ENCODE measurements at regions not wholly inside any gene's neighbourhood (a gene's known extent, or its start where the extent isn't known, plus 50 kb on each side); places are given as distances from the start of the nearest gene placed in this dataset.
A peak's percentile ranks its signal among the peaks of the same experiment; 100 is the strongest.

DNA sequence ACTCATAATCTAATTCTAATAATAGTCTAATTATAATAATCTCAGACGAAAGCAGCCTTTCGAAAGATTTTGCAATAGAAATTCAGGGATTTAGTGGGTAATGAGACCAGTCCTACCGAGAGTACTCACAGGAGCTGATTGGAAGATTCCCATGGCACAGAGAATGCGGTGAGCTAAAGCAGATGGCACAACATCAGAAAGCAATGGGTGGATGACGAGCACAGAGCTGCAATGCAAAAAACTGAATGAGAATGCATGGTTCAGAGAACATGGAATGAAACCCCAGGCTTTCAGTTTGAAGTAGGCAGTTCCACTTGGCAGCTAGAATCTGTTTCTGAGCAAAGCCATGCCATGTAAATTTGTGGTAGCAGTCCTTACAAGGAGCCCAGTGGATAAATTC lies 78.2 kb upstream of the SPINK5 start:
- intact Hi-C loops (cut with DNase I), result no loop called here
- 51% methylated on average over 5 of the region's 5 CpGs for WGBS (ENCODE audit: insufficient coverage, low coverage, low lambda C conversion rate, missing lambda C conversion rate)

GRCh38 chr5:147983742-147984141 lies 77.4 kb upstream of the C5orf46 start:
- WGBS (ENCODE audit: insufficient coverage, low coverage, low lambda C conversion rate, missing lambda C conversion rate), result 75% methylated on average over 1 of the region's 1 CpG
- no peak for ATAC-seq
- TF ChIP-seq, protein P1, sequence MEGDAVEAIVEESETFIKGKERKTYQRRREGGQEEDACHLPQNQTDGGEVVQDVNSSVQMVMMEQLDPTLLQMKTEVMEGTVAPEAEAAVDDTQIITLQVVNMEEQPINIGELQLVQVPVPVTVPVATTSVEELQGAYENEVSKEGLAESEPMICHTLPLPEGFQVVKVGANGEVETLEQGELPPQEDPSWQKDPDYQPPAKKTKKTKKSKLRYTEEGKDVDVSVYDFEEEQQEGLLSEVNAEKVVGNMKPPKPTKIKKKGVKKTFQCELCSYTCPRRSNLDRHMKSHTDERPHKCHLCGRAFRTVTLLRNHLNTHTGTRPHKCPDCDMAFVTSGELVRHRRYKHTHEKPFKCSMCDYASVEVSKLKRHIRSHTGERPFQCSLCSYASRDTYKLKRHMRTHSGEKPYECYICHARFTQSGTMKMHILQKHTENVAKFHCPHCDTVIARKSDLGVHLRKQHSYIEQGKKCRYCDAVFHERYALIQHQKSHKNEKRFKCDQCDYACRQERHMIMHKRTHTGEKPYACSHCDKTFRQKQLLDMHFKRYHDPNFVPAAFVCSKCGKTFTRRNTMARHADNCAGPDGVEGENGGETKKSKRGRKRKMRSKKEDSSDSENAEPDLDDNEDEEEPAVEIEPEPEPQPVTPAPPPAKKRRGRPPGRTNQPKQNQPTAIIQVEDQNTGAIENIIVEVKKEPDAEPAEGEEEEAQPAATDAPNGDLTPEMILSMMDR (IDR thresholded peaks at IDR 0.05), result no peak
- no peak for TF ChIP-seq POLR2A (IDR thresholded peaks at IDR 0.05)

More for the DNA sequence above, 78.2 kb upstream of the SPINK5 start:
- Histone ChIP-seq H3K9me3 (no peaks in the 10 kb centered on the region), H3K27ac (peak overlapping the region in 1 of 3 donors; percentile 7), H3K36me3 (no peaks in the 10 kb centered on the region), H3K4me1 (peaks cover 0 to 16% (median 0%) of the 10 kb centered on the region in 4 donors), H3K4me3 (no peak overlapping the region), H3K27me3 (no peaks in the 10 kb centered on the region)
- ATAC-seq, result peak; percentile 48 to 68 (median 64)
- no peak for DNase-seq
- TF ChIP-seq, protein P1 (IDR thresholded peaks at IDR 0.05), result no peak
- TF ChIP-seq POLR2A (IDR thresholded peaks at IDR 0.05), result no peak

DNA sequence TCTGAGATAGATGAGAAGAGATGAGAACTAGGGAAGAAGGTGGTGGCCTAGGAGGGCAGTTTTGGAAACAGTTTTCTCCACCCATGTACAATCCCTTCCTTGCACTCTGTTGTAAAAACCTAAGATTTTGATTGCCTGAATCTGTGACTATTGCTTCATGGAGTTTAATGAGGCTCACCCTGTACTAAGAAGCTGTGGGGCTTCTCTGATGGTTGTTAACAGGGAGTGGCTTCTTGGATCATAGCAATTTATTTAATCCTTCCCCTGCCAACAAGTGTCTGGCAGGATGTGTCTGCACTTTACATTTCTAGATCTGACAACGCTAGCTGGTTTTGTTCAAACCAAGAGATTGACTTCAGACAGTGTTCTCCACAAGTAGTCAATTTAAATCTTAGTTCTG lies 74.7 kb upstream of the C5orf46 start:
- intact Hi-C loops (cut with DNase I), result no loop called here
- Histone ChIP-seq H3K27me3 (no peaks in the 10 kb centered on the region), H3K4me3 (no peak overlapping the region), H3K4me1 (peaks cover 0 to 7% (median 0%) of the 10 kb centered on the region in 4 donors), H3K36me3 (no peaks in the 10 kb centered on the region), H3K9me3 (no peaks in the 10 kb centered on the region), H3K27ac (no peak overlapping the region)
- DNase-seq, result no peak
- 100% methylated on average over 1 of the region's 1 CpG for WGBS (ENCODE audit: insufficient coverage, low coverage, low lambda C conversion rate, missing lambda C conversion rate)
- no peak for ATAC-seq
- TF ChIP-seq, protein P1 (IDR thresholded peaks at IDR 0.05), result no peak
- no peak for TF ChIP-seq POLR2A (IDR thresholded peaks at IDR 0.05)

More at GRCh38 chr5:147983742-147984141, 77.4 kb upstream of the C5orf46 start:
- Histone ChIP-seq H3K36me3 (no peaks in the 10 kb centered on the region), H3K27me3 (no peaks in the 10 kb centered on the region), H3K27ac (no peak overlapping the region), H3K9me3 (no peaks in the 10 kb centered on the region), H3K4me3 (no peak overlapping the region), H3K4me1 (peaks cover 0 to 7% (median 0%) of the 10 kb centered on the region in 4 donors)
- DNase-seq, result no peak
- intact Hi-C loops (cut with DNase I), result no loop called here

GRCh38 chr5:147979761-147980160 lies 73.4 kb upstream of the C5orf46 start:
- DNase-seq, result no peak
- H3K36me3 ChIP-seq, result no peaks in the 10 kb centered on the region
- no peak for TF ChIP-seq POLR2A (IDR thresholded peaks at IDR 0.05)
- TF ChIP-seq, protein P1 (IDR thresholded peaks at IDR 0.05), result no peak

More at GRCh38 chr5:147979761-147980160, 73.4 kb upstream of the C5orf46 start:
- H3K27ac ChIP-seq, result no peak overlapping the region
- H3K9me3 ChIP-seq, result no peaks in the 10 kb centered on the region
- ATAC-seq, result no peak
- intact Hi-C loops (cut with DNase I), result no loop called here
- no peaks in the 10 kb centered on the region for H3K27me3 ChIP-seq
- no peak overlapping the region for H3K4me3 ChIP-seq
- WGBS (ENCODE audit: insufficient coverage, low coverage, low lambda C conversion rate, missing lambda C conversion rate), result 100% methylated on average over 1 of the region's 1 CpG
- H3K4me1 ChIP-seq, result no peaks in the 10 kb centered on the region
